GM15510 (cell line): ENCODE measurements at regions not wholly inside any gene's neighbourhood (a gene's known extent, or its start where the extent isn't known, plus 50 kb on each side); places are given as distances from the start of the nearest gene placed in this dataset.

Experiments used
- POLR2A ChIP-seq: IDR thresholded peaks from 3 replicates; pipeline ENCODE4 v1.6.1; 2011; ENCODE audit warnings: borderline replicate concordance; ENCODE audit not compliant: insufficient read length; ENCODE audit errors: extremely low read depth

GRCh38 chr6:11926594-11927407, 85.3 kb upstream of the HIVEP1 start:
- TF ChIP-seq POLR2A, result no peak

- TF ChIP-seq POLR2A, result no peak
These were observed 86.3 kb upstream of the HIVEP1 start for GRCh38 chr6:11925805-11926204.

- no peak for TF ChIP-seq POLR2A
These were observed 88.5 kb upstream of the HIVEP1 start for GRCh38 chr6:11923621-11924020.

- TF ChIP-seq POLR2A, result no peak
These were observed 89.2 kb upstream of the HIVEP1 start for GRCh38 chr6:11922901-11923300.

GRCh38 chr6:11921751-11922150, 90.4 kb upstream of the HIVEP1 start:
- no peak for TF ChIP-seq POLR2A

- TF ChIP-seq POLR2A, result no peak
These were observed 91.1 kb upstream of the HIVEP1 start for GRCh38 chr6:11921017-11921438.

GRCh38 chr6:11920566-11920965, 91.5 kb upstream of the HIVEP1 start:
- no peak for TF ChIP-seq POLR2A

- no peak for TF ChIP-seq POLR2A
These were observed 92.2 kb upstream of the HIVEP1 start for GRCh38 chr6:11919771-11920440.

- TF ChIP-seq POLR2A, result no peak
These were observed 93.1 kb upstream of the HIVEP1 start for GRCh38 chr6:11918739-11919605.

GRCh38 chr6:11917951-11918738, 94.0 kb upstream of the HIVEP1 start:
- no peak for TF ChIP-seq POLR2A

- no peak for TF ChIP-seq POLR2A
These were observed 99.7 kb upstream of the HIVEP1 start for GRCh38 chr6:11912420-11912819.

- no peak for TF ChIP-seq POLR2A
These were observed 100.6 kb upstream of the HIVEP1 start for GRCh38 chr6:11911538-11911937.

- TF ChIP-seq POLR2A, result no peak
These were observed 102.4 kb upstream of the HIVEP1 start for GRCh38 chr6:11909696-11910132.

GRCh38 chr6:11908436-11909105, 103.5 kb upstream of the HIVEP1 start:
- no peak for TF ChIP-seq POLR2A
